Nephron progenitor cell (in vitro differentiated cells): ENCODE measurements at regions not wholly inside any gene's neighbourhood (a gene's known extent, or its start where the extent isn't known, plus 50 kb on each side); places are given as distances from the start of the nearest gene placed in this dataset.
"Not testable (repeated sequence)": the region's sequence is repeated elsewhere in the genome, so short reads cannot be mapped to it uniquely, and the experiment has no call there.

Source experiments
- DNase-seq: peaks from one replicate; pipeline ENCODE4 v3.0.0; 2021
- H3K27ac Mint-ChIP-seq: 2 replicates; pipeline ENCODE4 v1.8.0; 2021; ENCODE audit warnings: mild to moderate bottlenecking, moderate library complexity, mixed read lengths
- H3K27me3 Mint-ChIP-seq: 2 replicates; pipeline ENCODE4 v1.8.0; 2021; ENCODE audit warnings: mild to moderate bottlenecking, low read depth, mixed read lengths; ENCODE audit not compliant: poor library complexity
- H3K36me3 Mint-ChIP-seq: 2 replicates; pipeline ENCODE4 v1.8.0; 2021; ENCODE audit warnings: low read depth, mixed read lengths
- H3K4me1 Mint-ChIP-seq: 2 replicates; pipeline ENCODE4 v1.8.0; 2021; ENCODE audit warnings: mixed read lengths
- H3K4me3 Mint-ChIP-seq: 2 replicates; pipeline ENCODE4 v1.8.0; 2021; ENCODE audit warnings: mild to moderate bottlenecking, moderate library complexity, mixed read lengths
- H3K9me3 Mint-ChIP-seq: 2 replicates; pipeline ENCODE4 v1.8.0; 2021; ENCODE audit warnings: mild to moderate bottlenecking, moderate library complexity, mixed read lengths
- CTCF ChIP-seq: fragments of 200-600 bp; sonication (generic); IDR thresholded peaks from 2 replicates; pipeline ENCODE4 v1.5.0; 2021; ENCODE audit warnings: antibody characterized with exemption

- Mint-ChIP-seq H3K36me3 (no peaks in the 10 kb centered on the region), H3K27me3 (no peaks in the 10 kb centered on the region), H3K4me3 (no peak overlapping the region), H3K4me1 (no peaks in the 10 kb centered on the region), H3K9me3 (peaks cover 45% of the 10 kb centered on the region), H3K27ac (no peak overlapping the region)
- no peak for DNase-seq
- no peak for TF ChIP-seq CTCF
Measured at GRCh38 chrX:35617836-35618235, 180.3 kb upstream of the MAGEB16 start.

- Mint-ChIP-seq H3K27ac (no peak overlapping the region), H3K27me3 (no peaks in the 10 kb centered on the region), H3K4me3 (no peak overlapping the region), H3K9me3 (peaks cover 45% of the 10 kb centered on the region), H3K36me3 (no peaks in the 10 kb centered on the region), H3K4me1 (no peaks in the 10 kb centered on the region)
- no peak for DNase-seq
- TF ChIP-seq CTCF: no peak
Measured at GRCh38 chrX:35622040-35622439, 176.1 kb upstream of the MAGEB16 start.

- H3K27ac Mint-ChIP-seq: no peak overlapping the region
- no peaks in the 10 kb centered on the region for H3K36me3 Mint-ChIP-seq
- peaks cover 43% of the 10 kb centered on the region for H3K9me3 Mint-ChIP-seq
- H3K27me3 Mint-ChIP-seq: no peaks in the 10 kb centered on the region
- DNase-seq: no peak
- no peaks in the 10 kb centered on the region for H3K4me1 Mint-ChIP-seq
- no peak overlapping the region for H3K4me3 Mint-ChIP-seq
- no peak for TF ChIP-seq CTCF
Measured at GRCh38 chrX:35622601-35623000, 175.5 kb upstream of the MAGEB16 start.

GRCh38 chrX:35625714-35626113 lies 172.4 kb upstream of the MAGEB16 start:
- Mint-ChIP-seq H3K4me1 (no peaks in the 10 kb centered on the region), H3K27ac (no peak overlapping the region), H3K9me3 (peaks cover 52% of the 10 kb centered on the region), H3K36me3 (no peaks in the 10 kb centered on the region), H3K4me3 (no peak overlapping the region), H3K27me3 (no peaks in the 10 kb centered on the region)
- no peak for TF ChIP-seq CTCF
- DNase-seq: no peak

GRCh38 chrX:35626124-35626523 lies 172.0 kb upstream of the MAGEB16 start:
- H3K4me3 Mint-ChIP-seq: no peak overlapping the region
- H3K36me3 Mint-ChIP-seq: no peaks in the 10 kb centered on the region
- no peaks in the 10 kb centered on the region for H3K27me3 Mint-ChIP-seq
- TF ChIP-seq CTCF: no peak
- H3K4me1 Mint-ChIP-seq: no peaks in the 10 kb centered on the region
- no peak for DNase-seq
- no peak overlapping the region for H3K27ac Mint-ChIP-seq
- H3K9me3 Mint-ChIP-seq: peaks cover 53% of the 10 kb centered on the region

GRCh38 chrX:35635971-35636370 lies 162.2 kb upstream of the MAGEB16 start:
- not testable (repeated sequence) for H3K36me3 Mint-ChIP-seq, H3K27me3 Mint-ChIP-seq, H3K4me3 Mint-ChIP-seq, DNase-seq, H3K27ac Mint-ChIP-seq, H3K4me1 Mint-ChIP-seq
- peaks cover 41% of the 10 kb centered on the region for H3K9me3 Mint-ChIP-seq
